HCT116 (cell line): ENCODE measurements at regions not wholly inside any gene's neighbourhood (a gene's known extent, or its start where the extent isn't known, plus 50 kb on each side); places are given as distances from the start of the nearest gene placed in this dataset.
A peak's percentile ranks its signal among the peaks of the same experiment; 100 is the strongest.

Experiments used
- ATAC-seq: fragments of 200-7000 bp; cut with Tn5 transposase; 2 replicates; pipeline ENCODE4 v1.9.1; 2020; ENCODE audit warnings: mild to moderate bottlenecking, moderate library complexity
- BruUV-seq: library from RNA; stranded (reverse); fragments of 400-500 nt; replicated peaks from 2 replicates; lab custom pipeline; 2021; lab: Mats Ljungman, UMichigan
- CTCF ChIA-PET: fragments of 300-600 bp; sonication (Branson Sonifier 250); formaldehyde crosslinking; loops from one replicate; lab custom pipeline; 2021; ENCODE audit warnings: antibody characterized with exemption; lab: Charles Lee
- POLR2A ChIA-PET: fragments of 300-600, 350-600 bp; sonication (Branson Sonifier 250); formaldehyde crosslinking; loops from one replicate; lab custom pipeline; 2021; ENCODE audit warnings: antibody characterized with exemption; lab: Charles Lee
- RAD21 ChIA-PET, 2 experiments: fragments of 300-600 bp; sonication (Branson Sonifier 250); formaldehyde crosslinking; loops; one replicate each; lab custom pipeline; 2023; ENCODE audit warnings: low total read pairs in 2 of 2; ENCODE audit not compliant: uncharacterized antibody in 2 of 2, unreplicated experiment in 2 of 2, low non-redundant PET in 1 of 2; lab: Charles Lee
- DNase-seq: peaks from one replicate; pipeline ENCODE4 v3.0.0-alpha.2; 2010; ENCODE audit warnings: low read depth, low spot score
- H2AFZ ChIP-seq: fragments of 200-600 bp; shearing (Covaris generic), sonication (generic); 2 replicates; pipeline ENCODE4 v1.6.1; 2017; ENCODE audit warnings: low read depth, mixed run types, mixed read lengths, antibody characterized with exemption, low read length; ENCODE audit not compliant: poor library complexity, severe bottlenecking
- H3K27ac ChIP-seq: 2 replicates; pipeline ENCODE4 v1.5.1; 2012; ENCODE audit warnings: low read depth, low read length
- H3K27me3 ChIP-seq: fragments of 200-600 bp; sonication (generic); 2 replicates; pipeline ENCODE4 v1.6.1; 2016; ENCODE audit warnings: mixed run types, low read length, mixed read lengths; ENCODE audit not compliant: insufficient read depth
- H3K36me3 ChIP-seq, 2 experiments: fragments of 200-500 bp in 1 of 2; fragments of 200-600 bp in 1 of 2; sonication (Bioruptor generic) in 1 of 2; sonication (generic) in 1 of 2; 2 replicates each; pipeline versions ENCODE4 v1.5.1 to v1.6.1; 2014 to 2016; ENCODE audit warnings: low read length in 2 of 2, inconsistent platforms in 1 of 2, mixed read lengths in 1 of 2, mixed run types in 1 of 2; ENCODE audit not compliant: insufficient read depth in 2 of 2, control insufficient read depth in 1 of 2
- H3K4me1 ChIP-seq, 2 experiments: fragments of 200-600 bp in 1 of 2; sonication (generic) in 1 of 2; 2 replicates each; pipeline versions ENCODE4 v1.5.1 to v1.6.1; 2012 to 2017; ENCODE audit warnings: low read length in 2 of 2, inconsistent platforms in 1 of 2, mild to moderate bottlenecking in 1 of 2, mixed read lengths in 1 of 2, mixed run types in 1 of 2, moderate library complexity in 1 of 2; ENCODE audit not compliant: insufficient read depth in 2 of 2, control insufficient read depth in 1 of 2
- H3K4me2 ChIP-seq: fragments of 200-600 bp; sonication (generic); 2 replicates; pipeline ENCODE4 v1.6.1; 2017; ENCODE audit warnings: mixed run types, low read length, mixed read lengths
- H3K4me3 ChIP-seq, 2 experiments: fragments of 200-600 bp in 1 of 2; sonication (generic) in 1 of 2; replicated peaks in 1 of 2; 2 replicates each; pipeline ENCODE4 v1.5.1; 2011 to 2016; ENCODE audit warnings: low read length in 2 of 2, control low read depth in 1 of 2, low read depth in 1 of 2, mild to moderate bottlenecking in 1 of 2, mixed read lengths in 1 of 2, mixed run types in 1 of 2
- H3K79me2 ChIP-seq: fragments of 200-600 bp; sonication (generic); 2 replicates; pipeline ENCODE4 v1.6.1; 2017; ENCODE audit warnings: mild to moderate bottlenecking, mixed run types, low read length, moderate library complexity, mixed read lengths; ENCODE audit not compliant: insufficient read depth
- H3K9ac ChIP-seq: fragments of 200-600 bp; sonication (generic); 2 replicates; pipeline ENCODE4 v1.6.1; 2016; ENCODE audit warnings: low read length, mixed read lengths
- H3K9me2 ChIP-seq: fragments of 200-600 bp; sonication (generic), shearing (Covaris generic); 2 replicates; pipeline ENCODE4 v1.6.1; 2017; ENCODE audit warnings: mixed run types, mild to moderate bottlenecking, moderate library complexity; ENCODE audit not compliant: insufficient read depth
- H3K9me3 ChIP-seq, 2 experiments: fragments of 200-500 bp in 1 of 2; fragments of 200-600 bp in 1 of 2; sonication (Bioruptor generic) in 1 of 2; sonication (generic) in 1 of 2; 2 replicates each; pipeline ENCODE4 v1.6.1; 2014 to 2017; ENCODE audit warnings: low read length in 2 of 2, mixed read lengths in 2 of 2, inconsistent platforms in 1 of 2, low read depth in 1 of 2, mild to moderate bottlenecking in 1 of 2, mixed run types in 1 of 2, moderate library complexity in 1 of 2; ENCODE audit not compliant: control insufficient read depth in 1 of 2, insufficient read depth in 1 of 2
- H4K20me1 ChIP-seq: fragments of 200-600 bp; sonication (generic), shearing (Covaris generic); 2 replicates; pipeline ENCODE4 v1.6.1; 2017; ENCODE audit warnings: mixed run types, mild to moderate bottlenecking, moderate library complexity; ENCODE audit not compliant: insufficient read depth
- ATF3 ChIP-seq: IDR thresholded peaks from 2 replicates; pipeline ENCODE4 v1.6.1; 2012
- CBX3 ChIP-seq: IDR thresholded peaks from 2 replicates; pipeline ENCODE4 v1.6.1; 2012; ENCODE audit warnings: low read depth
- CEBPB ChIP-seq: IDR thresholded peaks from 2 replicates; pipeline ENCODE4 v1.6.1; 2012; ENCODE audit warnings: low read depth
- EGR1 ChIP-seq: IDR thresholded peaks from 2 replicates; pipeline ENCODE4 v1.6.1; 2012; ENCODE audit warnings: low read depth
- ELF1 ChIP-seq: IDR thresholded peaks from 2 replicates; pipeline ENCODE4 v1.6.1; 2012; ENCODE audit warnings: low read depth, borderline replicate concordance
- EZH2 ChIP-seq: fragments of 200-600 bp; sonication (generic); IDR thresholded peaks from 2 replicates; pipeline ENCODE4 v1.6.1; 2017; ENCODE audit warnings: antibody characterized with exemption, mixed run types
- FOSL1 ChIP-seq: IDR thresholded peaks from 2 replicates; pipeline ENCODE4 v1.6.1; 2012; ENCODE audit warnings: low read depth
- JUND ChIP-seq: IDR thresholded peaks from 2 replicates; pipeline ENCODE4 v1.6.1; 2012
- MAX ChIP-seq: IDR thresholded peaks from 2 replicates; pipeline ENCODE4 v1.6.1; 2012
- POLR2A ChIP-seq: IDR thresholded peaks from 2 replicates; pipeline ENCODE4 v1.7.0; 2011; ENCODE audit warnings: borderline replicate concordance; ENCODE audit not compliant: insufficient read depth, insufficient read length; ENCODE audit errors: extremely low read depth
- POLR2AphosphoS5 ChIP-seq: IDR thresholded peaks from 2 replicates; pipeline ENCODE4 v1.6.1; 2011; ENCODE audit warnings: mild to moderate bottlenecking, low read depth, low read length, moderate library complexity
- RAD21 ChIP-seq: IDR thresholded peaks from 2 replicates; pipeline ENCODE4 v1.6.1; 2012; ENCODE audit warnings: low read depth, mild to moderate bottlenecking
- REST ChIP-seq: IDR thresholded peaks from 2 replicates; pipeline ENCODE4 v1.6.1; 2012; ENCODE audit warnings: low read depth
- SP1 ChIP-seq: IDR thresholded peaks from 2 replicates; pipeline ENCODE4 v1.6.1; 2012; ENCODE audit warnings: low read depth
- SRF ChIP-seq: IDR thresholded peaks from 2 replicates; pipeline ENCODE4 v1.6.1; 2012; ENCODE audit warnings: low read depth
- YY1 ChIP-seq: IDR thresholded peaks from 2 replicates; pipeline ENCODE4 v1.6.1; 2011; ENCODE audit warnings: low read length, low read depth, moderate library complexity, mild to moderate bottlenecking; ENCODE audit not compliant: insufficient replicate concordance; ENCODE audit errors: extremely low read depth
- ZFX ChIP-seq: fragments of 450-650 bp; IDR thresholded peaks from 2 replicates; pipeline ENCODE4 v1.6.1; 2017
- ZNF274 ChIP-seq: fragments of 200-500 bp; sonication (Bioruptor generic); IDR thresholded peaks from 2 replicates; pipeline ENCODE4 v1.6.1; 2014; ENCODE audit warnings: mild to moderate bottlenecking, low read depth, low read length, inconsistent platforms
- intact Hi-C: fragments of 100-400 bp; cut with micrococcal nuclease; formaldehyde crosslinking; loops from 2 replicates; pipeline ENCODE4 v1.10.0; 2022
- TF ChIP-seq, protein P1 (sequence below): IDR thresholded peaks from 2 replicates; pipeline ENCODE4 v1.6.1; 2011; ENCODE audit warnings: mild to moderate bottlenecking, low read length, moderate library complexity; ENCODE audit not compliant: insufficient replicate concordance; ENCODE audit errors: extremely low read depth

GRCh38 chr12:75742961-75743360 lies 231.6 kb upstream of the KRR1 start (continued):
- TF ChIP-seq POLR2A (no peak), YY1 (no peak)

- intact Hi-C loops, result no loop called here
- peak overlapping the region; percentile 90 for H3K27ac ChIP-seq
- POLR2A ChIA-PET, result no interaction called here
Measured at GRCh38 chr12:75742048-75742447, 230.6 kb upstream of the KRR1 start.

More at GRCh38 chr12:75742048-75742447, 230.6 kb upstream of the KRR1 start:
- H3K79me2 ChIP-seq, result 0 out of 2 replicates have a peak, but pooled peaks cover 3% of the 10 kb centered on the region
- no TSS peak for BruUV-seq
- H3K4me3 ChIP-seq, result no peak overlapping the region
- CTCF ChIA-PET, result no interaction called here
- H4K20me1 ChIP-seq, result no peaks in the 10 kb centered on the region
- no peaks in the 10 kb centered on the region for H3K27me3 ChIP-seq
- no peak overlapping the region for H2AFZ ChIP-seq
- no peak overlapping the region for H3K4me2 ChIP-seq
- TF ChIP-seq JUND (no peak), ELF1 (no peak), ATF3 (no peak), FOSL1 (no peak), POLR2AphosphoS5 (no peak), CEBPB (no peak), SP1 (no peak), POLR2A (no peak), RAD21 (no peak), CBX3 (no peak), ZNF274 (no peak), ZFX (no peak), EZH2 (no peak), SRF (no peak), REST (no peak), YY1 (no peak), MAX (no peak), EGR1 (no peak)
- TF ChIP-seq, protein P1, sequence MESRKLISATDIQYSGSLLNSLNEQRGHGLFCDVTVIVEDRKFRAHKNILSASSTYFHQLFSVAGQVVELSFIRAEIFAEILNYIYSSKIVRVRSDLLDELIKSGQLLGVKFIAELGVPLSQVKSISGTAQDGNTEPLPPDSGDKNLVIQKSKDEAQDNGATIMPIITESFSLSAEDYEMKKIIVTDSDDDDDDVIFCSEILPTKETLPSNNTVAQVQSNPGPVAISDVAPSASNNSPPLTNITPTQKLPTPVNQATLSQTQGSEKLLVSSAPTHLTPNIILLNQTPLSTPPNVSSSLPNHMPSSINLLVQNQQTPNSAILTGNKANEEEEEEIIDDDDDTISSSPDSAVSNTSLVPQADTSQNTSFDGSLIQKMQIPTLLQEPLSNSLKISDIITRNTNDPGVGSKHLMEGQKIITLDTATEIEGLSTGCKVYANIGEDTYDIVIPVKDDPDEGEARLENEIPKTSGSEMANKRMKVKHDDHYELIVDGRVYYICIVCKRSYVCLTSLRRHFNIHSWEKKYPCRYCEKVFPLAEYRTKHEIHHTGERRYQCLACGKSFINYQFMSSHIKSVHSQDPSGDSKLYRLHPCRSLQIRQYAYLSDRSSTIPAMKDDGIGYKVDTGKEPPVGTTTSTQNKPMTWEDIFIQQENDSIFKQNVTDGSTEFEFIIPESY, result no peak
- peaks cover 74 to 78% of the 10 kb centered on the region in 2 experiments for H3K4me1 ChIP-seq
- no peaks in the 10 kb centered on the region for H3K9me2 ChIP-seq
- H3K36me3 ChIP-seq, result peaks cover 0 to 4% of the 10 kb centered on the region in 2 experiments; a peak in 1 of 4 replicates
- H3K9ac ChIP-seq, result no peak overlapping the region
- no peaks in the 10 kb centered on the region for H3K9me3 ChIP-seq
- RAD21 ChIA-PET, result no interaction called here
- DNase-seq (no peak), ATAC-seq (no peak)
